SIG-M5 treated with dmso at 0.1 percent for 504 hours (cell line): ENCODE measurements at regions not wholly inside any gene's neighbourhood (a gene's known extent, or its start where the extent isn't known, plus 50 kb on each side); places are given as distances from the start of the nearest gene placed in this dataset.

ENCODE experiments used
- DNase-seq: peaks from one replicate; lab custom pipeline; 2025; ENCODE audit not compliant: unreplicated experiment; lab: John Stamatoyannopoulos, UW

GRCh38 chr3:19725000-19725399 is 209.0 kb downstream of the EFHB start:
- DNase-seq, result no peak

DNA sequence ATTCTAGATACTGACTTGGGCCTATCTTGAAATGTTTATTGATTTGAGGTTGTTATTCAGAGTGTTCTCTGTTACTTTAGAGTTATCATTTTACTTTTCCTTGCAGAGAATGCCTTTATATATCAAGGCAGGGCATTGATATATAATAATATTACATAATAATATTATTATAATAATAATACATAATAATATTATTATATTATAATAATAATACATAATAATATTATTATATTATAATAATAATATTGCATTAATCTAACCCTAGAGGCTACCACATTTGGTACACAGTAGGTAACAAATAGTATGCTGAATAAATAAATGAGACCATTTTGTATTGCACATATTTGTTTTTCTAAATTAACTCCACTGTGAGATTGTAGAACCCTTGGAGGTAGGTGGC is 216.3 kb downstream of the EFHB start:
- no peak for DNase-seq

DNA sequence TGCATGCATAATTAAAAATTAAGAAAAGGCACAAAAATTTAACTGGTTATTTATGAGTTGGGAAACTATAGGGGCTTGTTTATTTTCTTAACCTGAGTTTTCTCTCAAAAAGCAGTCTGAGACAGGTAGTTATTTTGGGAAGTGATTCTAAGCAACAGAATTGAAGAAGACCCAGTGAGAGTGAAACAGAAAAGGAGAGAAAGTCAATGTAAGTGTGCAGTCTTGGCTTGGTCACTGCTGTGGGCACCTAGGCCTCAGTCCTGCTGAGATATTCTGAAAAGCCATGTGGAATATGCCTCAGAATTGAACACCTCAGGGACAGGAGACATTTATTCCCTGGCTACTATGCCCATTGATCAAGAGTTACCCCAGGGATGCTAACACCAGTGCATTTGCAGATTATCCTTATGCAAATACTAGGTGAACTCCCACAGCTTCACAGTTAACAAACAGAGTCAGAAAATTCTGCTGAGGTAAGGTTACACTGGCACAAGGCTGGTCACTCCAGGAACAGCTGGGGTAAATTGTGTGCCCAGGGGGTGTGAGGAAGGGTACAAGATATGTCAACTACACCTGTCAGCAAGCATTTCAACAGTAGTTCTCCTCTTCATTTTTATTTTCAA is 222.7 kb downstream of the EFHB start:
- DNase-seq, result no peak

GRCh38 chr3:19702416-19703078 is 231.5 kb downstream of the EFHB start:
- DNase-seq, result no peak

DNA sequence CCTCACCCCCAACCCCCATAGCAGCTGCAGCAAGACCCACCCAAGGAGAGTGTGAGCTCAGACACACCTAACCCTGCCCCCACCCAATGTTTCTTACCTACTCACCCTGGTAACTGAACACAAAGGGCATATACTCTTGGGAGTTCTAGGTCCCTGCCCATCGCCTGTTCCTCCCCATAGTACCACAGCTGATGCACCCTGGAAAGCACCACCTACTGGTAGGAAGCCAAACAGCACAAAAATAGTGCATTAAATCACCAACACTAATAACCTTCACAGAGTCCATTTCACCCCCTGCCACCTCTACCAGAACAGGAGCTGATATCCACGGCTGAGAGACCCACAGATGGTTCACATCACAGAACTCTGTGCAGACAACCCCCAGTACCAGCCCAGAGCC is 245.2 kb downstream of the EFHB start:
- DNase-seq, result no peak

DNA sequence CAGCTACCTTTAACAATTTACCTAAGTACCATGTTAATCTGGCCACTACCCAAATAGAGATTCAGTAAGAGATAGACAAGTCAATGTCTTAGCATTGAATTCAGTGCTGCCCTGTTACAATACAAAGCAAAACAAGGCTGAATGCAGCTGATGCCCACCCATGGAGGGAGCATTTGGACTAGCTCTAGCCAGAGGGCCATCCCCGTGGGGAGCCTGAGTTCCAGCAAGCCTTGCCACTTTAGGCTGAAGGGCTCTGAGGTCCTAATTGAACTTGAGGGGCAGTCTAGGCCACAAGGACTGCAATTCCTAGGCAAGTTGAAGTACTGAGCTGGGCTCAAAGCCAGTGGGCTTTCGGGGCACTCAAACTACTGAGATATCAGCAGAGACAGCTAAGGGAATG is 265.9 kb downstream of the EFHB start:
- no peak for DNase-seq

DNA sequence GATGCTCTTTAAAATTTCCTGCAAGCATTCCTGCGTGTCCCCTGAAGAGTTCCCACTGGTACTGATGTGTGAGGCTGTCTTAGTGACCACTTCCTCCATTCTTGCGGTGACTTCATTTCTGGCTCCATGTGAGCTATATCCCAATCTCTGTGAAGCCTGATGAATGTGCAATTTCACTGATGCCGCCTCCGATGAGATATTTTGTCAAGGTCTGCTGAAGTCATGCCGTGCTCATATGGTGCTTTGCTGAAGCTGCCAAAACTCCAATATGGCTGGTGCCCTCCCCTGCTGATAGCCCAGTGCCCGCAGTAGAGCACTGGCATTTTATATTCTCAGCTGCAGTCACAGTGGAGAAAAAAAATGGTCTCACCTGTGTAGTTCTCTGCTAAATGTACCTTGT is 271.5 kb downstream of the EFHB start:
- DNase-seq, result no peak

GRCh38 chr3:19652336-19652735 is 281.7 kb downstream of the EFHB start:
- no peak for DNase-seq

- DNase-seq, result no peak
Measured at GRCh38 chr3:19645093-19645492, 288.9 kb downstream of the EFHB start.

GRCh38 chr3:19644405-19644804 is 289.6 kb downstream of the EFHB start:
- peak; percentile 33 for DNase-seq

DNA sequence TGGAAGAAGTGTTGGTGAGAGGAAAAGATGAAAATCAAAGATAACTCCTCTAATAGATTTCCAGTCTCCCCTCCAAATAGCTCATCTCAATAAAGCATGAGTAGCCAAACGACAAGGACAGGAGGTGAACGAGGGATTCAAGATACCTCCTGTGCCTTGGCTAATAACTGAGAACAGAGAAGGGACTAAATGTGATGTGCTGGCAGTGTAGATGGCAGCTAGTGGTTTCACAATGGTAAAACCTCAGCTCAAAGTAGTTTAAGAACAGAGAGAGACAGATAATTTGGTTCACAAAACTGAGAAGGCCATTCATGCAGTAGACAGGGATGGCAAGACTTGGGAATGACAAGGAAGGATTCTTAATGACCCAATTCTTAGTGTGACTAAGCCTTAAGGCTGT is 292.6 kb downstream of the EFHB start:
- DNase-seq, result no peak

GRCh38 chr3:19632099-19633074 is 301.6 kb downstream of the EFHB start:
- no peak for DNase-seq

DNA sequence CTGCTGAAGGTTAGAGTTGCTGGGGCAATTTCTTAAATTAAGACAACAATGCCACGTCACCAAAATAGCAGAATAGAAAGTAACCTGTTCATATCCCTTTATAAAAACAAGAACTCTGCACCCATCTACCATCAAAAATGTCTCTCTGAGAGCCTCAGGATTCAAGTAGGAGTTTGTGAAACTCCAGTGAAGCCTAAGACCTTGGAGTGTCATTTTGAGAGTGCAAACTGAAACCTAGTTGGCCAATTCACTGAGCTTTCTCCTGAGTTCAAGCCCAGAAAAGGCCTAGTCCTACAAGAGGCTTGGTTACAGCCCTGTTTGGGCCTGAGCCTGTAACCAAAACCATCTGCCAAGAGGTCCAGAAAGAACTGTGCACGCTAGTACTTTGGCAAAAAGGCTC is 335.1 kb downstream of the EFHB start:
- DNase-seq, result no peak

DNA sequence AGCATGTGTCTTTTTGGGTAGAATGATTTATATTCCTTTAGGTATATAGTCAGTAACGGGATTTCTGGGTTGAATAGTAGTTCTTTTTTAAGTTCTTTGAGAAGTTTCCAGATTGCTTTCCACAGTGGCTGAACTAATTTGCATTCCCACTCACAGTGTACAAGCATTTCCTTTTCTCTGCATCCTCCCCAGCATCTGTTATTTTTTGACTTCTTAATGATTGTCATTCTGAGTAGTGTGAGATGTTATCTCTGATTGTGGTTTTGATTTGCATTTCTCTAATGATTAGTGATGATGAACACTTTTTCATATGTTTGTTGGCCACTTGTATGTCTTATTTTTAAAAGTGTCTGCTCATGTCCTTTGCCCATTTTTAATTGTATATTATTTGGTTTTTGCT is 337.6 kb downstream of the EFHB start:
- DNase-seq, result no peak

GRCh38 chr3:19595884-19596283 is 338.1 kb downstream of the EFHB start:
- no peak for DNase-seq
